ENCODE measurements at regions not wholly inside any gene's neighbourhood (a gene's known extent, or its start where the extent isn't known, plus 50 kb on each side); places are given as distances from the start of the nearest gene placed in this dataset.

DNA sequence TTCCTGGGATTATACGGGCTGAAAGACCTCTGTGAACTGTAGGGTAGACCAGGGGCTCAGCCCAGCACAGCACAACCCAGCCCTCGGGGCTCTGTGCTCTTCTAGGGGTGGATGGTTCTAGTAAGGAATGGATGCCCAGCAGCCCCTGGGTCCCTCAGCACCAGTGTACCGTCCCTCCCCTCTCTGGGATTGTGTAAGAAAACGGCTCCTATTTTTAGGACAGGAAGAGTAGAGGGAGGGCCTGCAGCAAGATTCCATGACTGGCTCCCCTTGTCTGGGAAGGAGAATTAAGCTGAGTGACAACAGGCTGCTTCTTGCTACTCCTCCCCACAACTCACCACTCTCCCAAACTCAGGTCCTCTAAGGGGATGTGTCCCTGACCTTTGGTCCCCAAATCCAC, 270.8 kb upstream of the TOPAZ1 start:
- no peak for DNase-seq (ENCODE audit: low spot score)
- Mint-ChIP-seq H3K27me3 (ENCODE audit: insufficient read depth, low read depth, poor library complexity) (peaks cover 5% of the 10 kb centered on the region), H3K4me3 (no peak overlapping the region), H3K27ac (peak overlapping the region; percentile 31; the same call in 1 of the 2 replicates), H3K4me1 (peaks cover 66% of the 10 kb centered on the region), H3K36me3 (ENCODE audit: low read depth) (0 out of 3 replicates have a peak, but pooled peaks cover 4% of the 10 kb centered on the region), H3K9me3 (peaks cover 7% of the 10 kb centered on the region)
- H3K79me2 ChIP-seq (replicated peaks; ENCODE audit: insufficient read depth), result no peaks in the 10 kb centered on the region
- no peak overlapping the region for H2AFZ ChIP-seq
- peaks cover 55% of the 10 kb centered on the region for H3K4me1 ChIP-seq (ENCODE audit: insufficient read depth)
- H3K9me2 ChIP-seq (ENCODE audit: insufficient read depth), result no peaks in the 10 kb centered on the region
- no peaks in the 10 kb centered on the region for H3F3A ChIP-seq (replicated peaks; ENCODE audit: low read depth)
- H3K36me3 ChIP-seq (ENCODE audit: insufficient read depth), result no peaks in the 10 kb centered on the region
- H3K27me3 ChIP-seq (ENCODE audit: insufficient read depth), result no peaks in the 10 kb centered on the region
- ATAC-seq, result no peak
- no peaks in the 10 kb centered on the region for H4K20me1 ChIP-seq (replicated peaks; ENCODE audit: insufficient read depth)
- H3K4me3 ChIP-seq, result no peak overlapping the region
- H3K27ac ChIP-seq (ENCODE audit: low read depth), result no peak overlapping the region
- 0 out of 2 replicates have a peak overlapping the region, but pooled peaks have one; percentile 29 for H3K4me2 ChIP-seq
- TF ChIP-seq, protein P1, sequence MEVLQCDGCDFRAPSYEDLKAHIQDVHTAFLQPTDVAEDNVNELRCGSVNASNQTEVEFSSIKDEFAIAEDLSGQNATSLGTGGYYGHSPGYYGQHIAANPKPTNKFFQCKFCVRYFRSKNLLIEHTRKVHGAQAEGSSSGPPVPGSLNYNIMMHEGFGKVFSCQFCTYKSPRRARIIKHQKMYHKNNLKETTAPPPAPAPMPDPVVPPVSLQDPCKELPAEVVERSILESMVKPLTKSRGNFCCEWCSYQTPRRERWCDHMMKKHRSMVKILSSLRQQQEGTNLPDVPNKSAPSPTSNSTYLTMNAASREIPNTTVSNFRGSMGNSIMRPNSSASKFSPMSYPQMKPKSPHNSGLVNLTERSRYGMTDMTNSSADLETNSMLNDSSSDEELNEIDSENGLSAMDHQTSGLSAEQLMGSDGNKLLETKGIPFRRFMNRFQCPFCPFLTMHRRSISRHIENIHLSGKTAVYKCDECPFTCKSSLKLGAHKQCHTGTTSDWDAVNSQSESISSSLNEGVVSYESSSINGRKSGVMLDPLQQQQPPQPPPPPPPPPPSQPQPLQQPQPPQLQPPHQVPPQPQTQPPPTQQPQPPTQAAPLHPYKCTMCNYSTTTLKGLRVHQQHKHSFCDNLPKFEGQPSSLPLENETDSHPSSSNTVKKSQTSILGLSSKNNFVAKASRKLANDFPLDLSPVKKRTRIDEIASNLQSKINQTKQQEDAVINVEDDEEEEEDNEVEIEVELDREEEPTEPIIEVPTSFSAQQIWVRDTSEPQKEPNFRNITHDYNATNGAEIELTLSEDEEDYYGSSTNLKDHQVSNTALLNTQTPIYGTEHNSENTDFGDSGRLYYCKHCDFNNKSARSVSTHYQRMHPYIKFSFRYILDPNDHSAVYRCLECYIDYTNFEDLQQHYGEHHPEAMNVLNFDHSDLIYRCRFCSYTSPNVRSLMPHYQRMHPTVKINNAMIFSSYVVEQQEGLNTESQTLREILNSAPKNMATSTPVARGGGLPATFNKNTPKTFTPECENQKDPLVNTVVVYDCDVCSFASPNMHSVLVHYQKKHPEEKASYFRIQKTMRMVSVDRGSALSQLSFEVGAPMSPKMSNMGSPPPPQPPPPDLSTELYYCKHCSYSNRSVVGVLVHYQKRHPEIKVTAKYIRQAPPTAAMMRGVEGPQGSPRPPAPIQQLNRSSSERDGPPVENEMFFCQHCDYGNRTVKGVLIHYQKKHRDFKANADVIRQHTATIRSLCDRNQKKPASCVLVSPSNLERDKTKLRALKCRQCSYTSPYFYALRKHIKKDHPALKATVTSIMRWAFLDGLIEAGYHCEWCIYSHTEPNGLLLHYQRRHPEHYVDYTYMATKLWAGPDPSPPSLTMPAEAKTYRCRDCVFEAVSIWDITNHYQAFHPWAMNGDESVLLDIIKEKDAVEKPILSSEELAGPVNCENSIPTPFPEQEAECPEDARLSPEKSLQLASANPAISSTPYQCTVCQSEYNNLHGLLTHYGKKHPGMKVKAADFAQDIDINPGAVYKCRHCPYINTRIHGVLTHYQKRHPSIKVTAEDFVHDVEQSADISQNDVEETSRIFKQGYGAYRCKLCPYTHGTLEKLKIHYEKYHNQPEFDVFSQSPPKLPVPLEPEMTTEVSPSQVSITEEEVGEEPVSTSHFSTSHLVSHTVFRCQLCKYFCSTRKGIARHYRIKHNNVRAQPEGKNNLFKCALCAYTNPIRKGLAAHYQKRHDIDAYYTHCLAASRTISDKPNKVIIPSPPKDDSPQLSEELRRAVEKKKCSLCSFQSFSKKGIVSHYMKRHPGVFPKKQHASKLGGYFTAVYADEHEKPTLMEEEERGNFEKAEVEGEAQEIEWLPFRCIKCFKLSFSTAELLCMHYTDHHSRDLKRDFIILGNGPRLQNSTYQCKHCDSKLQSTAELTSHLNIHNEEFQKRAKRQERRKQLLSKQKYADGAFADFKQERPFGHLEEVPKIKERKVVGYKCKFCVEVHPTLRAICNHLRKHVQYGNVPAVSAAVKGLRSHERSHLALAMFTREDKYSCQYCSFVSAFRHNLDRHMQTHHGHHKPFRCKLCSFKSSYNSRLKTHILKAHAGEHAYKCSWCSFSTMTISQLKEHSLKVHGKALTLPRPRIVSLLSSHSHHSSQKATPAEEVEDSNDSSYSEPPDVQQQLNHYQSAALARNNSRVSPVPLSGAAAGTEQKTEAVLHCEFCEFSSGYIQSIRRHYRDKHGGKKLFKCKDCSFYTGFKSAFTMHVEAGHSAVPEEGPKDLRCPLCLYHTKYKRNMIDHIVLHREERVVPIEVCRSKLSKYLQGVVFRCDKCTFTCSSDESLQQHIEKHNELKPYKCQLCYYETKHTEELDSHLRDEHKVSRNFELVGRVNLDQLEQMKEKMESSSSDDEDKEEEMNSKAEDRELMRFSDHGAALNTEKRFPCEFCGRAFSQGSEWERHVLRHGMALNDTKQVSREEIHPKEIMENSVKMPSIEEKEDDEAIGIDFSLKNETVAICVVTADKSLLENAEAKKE (CRISPR knock-in tag; IDR thresholded peaks at IDR 0.05), result no peak
- TF ChIP-seq, protein P2, sequence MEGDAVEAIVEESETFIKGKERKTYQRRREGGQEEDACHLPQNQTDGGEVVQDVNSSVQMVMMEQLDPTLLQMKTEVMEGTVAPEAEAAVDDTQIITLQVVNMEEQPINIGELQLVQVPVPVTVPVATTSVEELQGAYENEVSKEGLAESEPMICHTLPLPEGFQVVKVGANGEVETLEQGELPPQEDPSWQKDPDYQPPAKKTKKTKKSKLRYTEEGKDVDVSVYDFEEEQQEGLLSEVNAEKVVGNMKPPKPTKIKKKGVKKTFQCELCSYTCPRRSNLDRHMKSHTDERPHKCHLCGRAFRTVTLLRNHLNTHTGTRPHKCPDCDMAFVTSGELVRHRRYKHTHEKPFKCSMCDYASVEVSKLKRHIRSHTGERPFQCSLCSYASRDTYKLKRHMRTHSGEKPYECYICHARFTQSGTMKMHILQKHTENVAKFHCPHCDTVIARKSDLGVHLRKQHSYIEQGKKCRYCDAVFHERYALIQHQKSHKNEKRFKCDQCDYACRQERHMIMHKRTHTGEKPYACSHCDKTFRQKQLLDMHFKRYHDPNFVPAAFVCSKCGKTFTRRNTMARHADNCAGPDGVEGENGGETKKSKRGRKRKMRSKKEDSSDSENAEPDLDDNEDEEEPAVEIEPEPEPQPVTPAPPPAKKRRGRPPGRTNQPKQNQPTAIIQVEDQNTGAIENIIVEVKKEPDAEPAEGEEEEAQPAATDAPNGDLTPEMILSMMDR (conservative IDR thresholded peaks at IDR 0.05; ENCODE audit: low read depth in 2 of 2), result no peak
- TF ChIP-seq CREB1 (CRISPR knock-in tag; IDR thresholded peaks at IDR 0.05; ENCODE audit: low read depth) (no peak), JUNB (IDR thresholded peaks at IDR 0.05; ENCODE audit: unreplicated experiment) (no peak), ZNF331 (CRISPR knock-in tag; IDR thresholded peaks at IDR 0.05; ENCODE audit: low read depth) (no peak), POLR2AphosphoS5 (IDR thresholded peaks at IDR 0.05; ENCODE audit: low read depth) (no peak), NANOG (IDR thresholded peaks at IDR 0.05; ENCODE audit: borderline replicate concordance) (no peak)
- TF ChIP-seq, protein P3, sequence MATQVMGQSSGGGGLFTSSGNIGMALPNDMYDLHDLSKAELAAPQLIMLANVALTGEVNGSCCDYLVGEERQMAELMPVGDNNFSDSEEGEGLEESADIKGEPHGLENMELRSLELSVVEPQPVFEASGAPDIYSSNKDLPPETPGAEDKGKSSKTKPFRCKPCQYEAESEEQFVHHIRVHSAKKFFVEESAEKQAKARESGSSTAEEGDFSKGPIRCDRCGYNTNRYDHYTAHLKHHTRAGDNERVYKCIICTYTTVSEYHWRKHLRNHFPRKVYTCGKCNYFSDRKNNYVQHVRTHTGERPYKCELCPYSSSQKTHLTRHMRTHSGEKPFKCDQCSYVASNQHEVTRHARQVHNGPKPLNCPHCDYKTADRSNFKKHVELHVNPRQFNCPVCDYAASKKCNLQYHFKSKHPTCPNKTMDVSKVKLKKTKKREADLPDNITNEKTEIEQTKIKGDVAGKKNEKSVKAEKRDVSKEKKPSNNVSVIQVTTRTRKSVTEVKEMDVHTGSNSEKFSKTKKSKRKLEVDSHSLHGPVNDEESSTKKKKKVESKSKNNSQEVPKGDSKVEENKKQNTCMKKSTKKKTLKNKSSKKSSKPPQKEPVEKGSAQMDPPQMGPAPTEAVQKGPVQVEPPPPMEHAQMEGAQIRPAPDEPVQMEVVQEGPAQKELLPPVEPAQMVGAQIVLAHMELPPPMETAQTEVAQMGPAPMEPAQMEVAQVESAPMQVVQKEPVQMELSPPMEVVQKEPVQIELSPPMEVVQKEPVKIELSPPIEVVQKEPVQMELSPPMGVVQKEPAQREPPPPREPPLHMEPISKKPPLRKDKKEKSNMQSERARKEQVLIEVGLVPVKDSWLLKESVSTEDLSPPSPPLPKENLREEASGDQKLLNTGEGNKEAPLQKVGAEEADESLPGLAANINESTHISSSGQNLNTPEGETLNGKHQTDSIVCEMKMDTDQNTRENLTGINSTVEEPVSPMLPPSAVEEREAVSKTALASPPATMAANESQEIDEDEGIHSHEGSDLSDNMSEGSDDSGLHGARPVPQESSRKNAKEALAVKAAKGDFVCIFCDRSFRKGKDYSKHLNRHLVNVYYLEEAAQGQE (IDR thresholded peaks at IDR 0.05; ENCODE audit: unreplicated experiment), result no peak
